ENCODE measurements at regions not wholly inside any gene's neighbourhood (a gene's known extent, or its start where the extent isn't known, plus 50 kb on each side); places are given as distances from the start of the nearest gene placed in this dataset.

GRCh38 chr4:33187035-33187434 lies 2466.9 kb downstream of the PCDH7 start:
- Histone ChIP-seq H3K9me3 (ENCODE audit: insufficient read depth, low read length) (no peaks in the 10 kb centered on the region; the same call in 1 of the 2 replicates), H3K27me3 (ENCODE audit: insufficient read depth, insufficient read length) (no peaks in the 10 kb centered on the region), H3K4me1 (ENCODE audit: insufficient read depth, insufficient read length) (no peaks in the 10 kb centered on the region), H3K4me3 (ENCODE audit: insufficient read length, low read depth) (no peak overlapping the region), H3K36me3 (ENCODE audit: insufficient read depth, insufficient read length, low read length) (no peaks in the 10 kb centered on the region), H3K9ac (ENCODE audit: insufficient read length, low read depth) (no peak overlapping the region)
- DNase-seq (ENCODE audit: low read depth, low spot score) = no peak
- TF ChIP-seq YY1 (IDR thresholded peaks at IDR 0.05; ENCODE audit: insufficient read depth, insufficient read length) (no peak), SUZ12 (IDR thresholded peaks at IDR 0.05; ENCODE audit: extremely low read depth, insufficient read depth, insufficient read length) (no peak), ZNF274 (IDR thresholded peaks at IDR 0.05; ENCODE audit: low read depth, low read length) (no peak)

GRCh38 chr4:33188733-33189132 lies 2468.6 kb downstream of the PCDH7 start:
- H3K4me1 ChIP-seq (ENCODE audit: insufficient read depth, insufficient read length) = no peaks in the 10 kb centered on the region
- no peak for DNase-seq (ENCODE audit: low read depth, low spot score)
- H3K36me3 ChIP-seq (ENCODE audit: insufficient read depth, insufficient read length, low read length) = no peaks in the 10 kb centered on the region
- no peak for TF ChIP-seq SUZ12 (IDR thresholded peaks at IDR 0.05; ENCODE audit: extremely low read depth, insufficient read depth, insufficient read length)
- TF ChIP-seq YY1 (IDR thresholded peaks at IDR 0.05; ENCODE audit: insufficient read depth, insufficient read length) = no peak
- TF ChIP-seq ZNF274 (IDR thresholded peaks at IDR 0.05; ENCODE audit: low read depth, low read length) = no peak
- H3K9ac ChIP-seq (ENCODE audit: insufficient read length, low read depth) = no peak overlapping the region
- no peak overlapping the region for H3K4me3 ChIP-seq (ENCODE audit: insufficient read length, low read depth)
- no peaks in the 10 kb centered on the region; the same call in 1 of the 2 replicates for H3K9me3 ChIP-seq (ENCODE audit: insufficient read depth, low read length)
- H3K27me3 ChIP-seq (ENCODE audit: insufficient read depth, insufficient read length) = no peaks in the 10 kb centered on the region

- Histone ChIP-seq H3K36me3 (ENCODE audit: insufficient read depth, insufficient read length, low read length) (no peaks in the 10 kb centered on the region), H3K9ac (ENCODE audit: insufficient read length, low read depth) (no peak overlapping the region), H3K9me3 (ENCODE audit: insufficient read depth, low read length) (no peaks in the 10 kb centered on the region; the same call in 1 of the 2 replicates), H3K4me1 (ENCODE audit: insufficient read depth, insufficient read length) (no peaks in the 10 kb centered on the region), H3K4me3 (ENCODE audit: insufficient read length, low read depth) (no peak overlapping the region), H3K27me3 (ENCODE audit: insufficient read depth, insufficient read length) (no peaks in the 10 kb centered on the region)
- DNase-seq (ENCODE audit: low read depth, low spot score) = no peak
- TF ChIP-seq SUZ12 (IDR thresholded peaks at IDR 0.05; ENCODE audit: extremely low read depth, insufficient read depth, insufficient read length) (no peak), YY1 (IDR thresholded peaks at IDR 0.05; ENCODE audit: insufficient read depth, insufficient read length) (no peak), ZNF274 (IDR thresholded peaks at IDR 0.05; ENCODE audit: low read depth, low read length) (no peak)
Observed at GRCh38 chr4:33189169-33189568, 2469.0 kb downstream of the PCDH7 start.

GRCh38 chr4:33193109-33193508 lies 2472.9 kb downstream of the PCDH7 start:
- DNase-seq (ENCODE audit: low read depth, low spot score) = no peak
- H3K36me3 ChIP-seq (ENCODE audit: insufficient read depth, insufficient read length, low read length) = no peaks in the 10 kb centered on the region
- no peaks in the 10 kb centered on the region for H3K4me1 ChIP-seq (ENCODE audit: insufficient read depth, insufficient read length)
- TF ChIP-seq SUZ12 (IDR thresholded peaks at IDR 0.05; ENCODE audit: extremely low read depth, insufficient read depth, insufficient read length) (no peak), ZNF274 (IDR thresholded peaks at IDR 0.05; ENCODE audit: low read depth, low read length) (no peak), YY1 (IDR thresholded peaks at IDR 0.05; ENCODE audit: insufficient read depth, insufficient read length) (no peak)
- no peaks in the 10 kb centered on the region; the same call in 1 of the 2 replicates for H3K9me3 ChIP-seq (ENCODE audit: insufficient read depth, low read length)
- no peak overlapping the region for H3K4me3 ChIP-seq (ENCODE audit: insufficient read length, low read depth)
- H3K27me3 ChIP-seq (ENCODE audit: insufficient read depth, insufficient read length) = no peaks in the 10 kb centered on the region
- H3K9ac ChIP-seq (ENCODE audit: insufficient read length, low read depth) = no peak overlapping the region

- no peaks in the 10 kb centered on the region for H3K36me3 ChIP-seq (ENCODE audit: insufficient read depth, insufficient read length, low read length)
- no peaks in the 10 kb centered on the region for H3K4me1 ChIP-seq (ENCODE audit: insufficient read depth, insufficient read length)
- DNase-seq (ENCODE audit: low read depth, low spot score) = no peak
- H3K27me3 ChIP-seq (ENCODE audit: insufficient read depth, insufficient read length) = no peaks in the 10 kb centered on the region
- H3K9me3 ChIP-seq (ENCODE audit: insufficient read depth, low read length) = peaks cover 14% of the 10 kb centered on the region; the same call in 1 of the 2 replicates
- H3K9ac ChIP-seq (ENCODE audit: insufficient read length, low read depth) = no peak overlapping the region
- no peak overlapping the region for H3K4me3 ChIP-seq (ENCODE audit: insufficient read length, low read depth)
- no peak for TF ChIP-seq YY1 (IDR thresholded peaks at IDR 0.05; ENCODE audit: insufficient read depth, insufficient read length)
- no peak for TF ChIP-seq SUZ12 (IDR thresholded peaks at IDR 0.05; ENCODE audit: extremely low read depth, insufficient read depth, insufficient read length)
- TF ChIP-seq ZNF274 (IDR thresholded peaks at IDR 0.05; ENCODE audit: low read depth, low read length) = no peak
Observed at GRCh38 chr4:33200377-33200776, 2480.2 kb downstream of the PCDH7 start.

GRCh38 chr4:33218238-33218637 lies 2498.1 kb downstream of the PCDH7 start:
- TF ChIP-seq ZNF274 (IDR thresholded peaks at IDR 0.05; ENCODE audit: low read depth, low read length) = no peak
- no peak for TF ChIP-seq SUZ12 (IDR thresholded peaks at IDR 0.05; ENCODE audit: extremely low read depth, insufficient read depth, insufficient read length)
- TF ChIP-seq YY1 (IDR thresholded peaks at IDR 0.05; ENCODE audit: insufficient read depth, insufficient read length) = no peak
- Histone ChIP-seq H3K36me3 (ENCODE audit: insufficient read depth, insufficient read length, low read length) (no peaks in the 10 kb centered on the region), H3K9ac (ENCODE audit: insufficient read length, low read depth) (no peak overlapping the region)

GRCh38 chr4:33226133-33226532 lies 2506.0 kb downstream of the PCDH7 start:
- H3K4me1 ChIP-seq (ENCODE audit: insufficient read depth, insufficient read length) = no peaks in the 10 kb centered on the region
- no peaks in the 10 kb centered on the region for H3K27me3 ChIP-seq (ENCODE audit: insufficient read depth, insufficient read length)
- no peaks in the 10 kb centered on the region for H3K36me3 ChIP-seq (ENCODE audit: insufficient read depth, insufficient read length, low read length)
- no peaks in the 10 kb centered on the region for H3K9me3 ChIP-seq (ENCODE audit: insufficient read depth, low read length)
- no peak overlapping the region for H3K4me3 ChIP-seq (ENCODE audit: insufficient read length, low read depth)
- no peak for TF ChIP-seq ZNF274 (IDR thresholded peaks at IDR 0.05; ENCODE audit: low read depth, low read length)
- TF ChIP-seq YY1 (IDR thresholded peaks at IDR 0.05; ENCODE audit: insufficient read depth, insufficient read length) = no peak
- TF ChIP-seq SUZ12 (IDR thresholded peaks at IDR 0.05; ENCODE audit: extremely low read depth, insufficient read depth, insufficient read length) = no peak
- no peak for DNase-seq (ENCODE audit: low read depth, low spot score)
- H3K9ac ChIP-seq (ENCODE audit: insufficient read length, low read depth) = no peak overlapping the region

More at GRCh38 chr4:33218238-33218637, 2498.1 kb downstream of the PCDH7 start:
- no peak overlapping the region for H3K4me3 ChIP-seq (ENCODE audit: insufficient read length, low read depth)
- H3K27me3 ChIP-seq (ENCODE audit: insufficient read depth, insufficient read length) = no peaks in the 10 kb centered on the region
- H3K9me3 ChIP-seq (ENCODE audit: insufficient read depth, low read length) = no peaks in the 10 kb centered on the region
- no peaks in the 10 kb centered on the region for H3K4me1 ChIP-seq (ENCODE audit: insufficient read depth, insufficient read length)
- DNase-seq (ENCODE audit: low read depth, low spot score) = no peak

Data from NT2/D1 (cell line).